ENCODE measurements at regions not wholly inside any gene's neighbourhood (a gene's known extent, or its start where the extent isn't known, plus 50 kb on each side); places are given as distances from the start of the nearest gene placed in this dataset.

GRCh38 chr14:104477666-104478380, 101.7 kb upstream of the C14orf180 start:
- H3K4me2 ChIP-seq: no peak overlapping the region
- H3K27ac ChIP-seq: no peak overlapping the region
- TF ChIP-seq ZC3H11A (IDR thresholded peaks at IDR 0.05) (no peak), REST (IDR thresholded peaks at IDR 0.05) (no peak), ZFP36 (IDR thresholded peaks at IDR 0.05; ENCODE audit: borderline replicate concordance, partially characterized antibody) (no peak), SREBF2 (IDR thresholded peaks at IDR 0.05) (no peak), FOXS1 (CRISPR knock-in tag; IDR thresholded peaks at IDR 0.05) (no peak), RCOR1 (IDR thresholded peaks at IDR 0.05; ENCODE audit: low read depth, low read length) (no peak), RNF2 (IDR thresholded peaks at IDR 0.05; ENCODE audit: borderline replicate concordance, low read depth) (no peak), HOXB13 (CRISPR knock-in tag; IDR thresholded peaks at IDR 0.05; ENCODE audit: low read depth) (no peak), JUN (IDR thresholded peaks at IDR 0.05) (no peak), NR3C1 (IDR thresholded peaks at IDR 0.05) (no peak), BCL3 (IDR thresholded peaks at IDR 0.05) (no peak), FOSB (CRISPR knock-in tag; IDR thresholded peaks at IDR 0.05) (no peak), CHD4 (IDR thresholded peaks at IDR 0.05; ENCODE audit: borderline replicate concordance) (no peak), ZNF302 (CRISPR knock-in tag; IDR thresholded peaks at IDR 0.05) (no peak), CEBPB (IDR thresholded peaks at IDR 0.05) (no peak)
- ChIA-PET CTCF (interaction anchor here (0.8 to 2.2 kb wide), 3 partner anchors 9 to 662 kb away, joined by 3 to 7 read pairs (median 3); no protein-coding TSS in a partner anchor), POLR2A (no interaction called here)
- no peaks in the 10 kb centered on the region for H3K4me1 ChIP-seq
- H3K4me3 ChIP-seq: no peak overlapping the region
- DNase-seq (ENCODE audit: low read depth in 1 of 2, low spot score in 1 of 2): no peak
- no peaks in the 10 kb centered on the region for H3K9me3 ChIP-seq
- no peak for FAIRE-seq
- WGBS (ENCODE audit: missing lambda C conversion rate): 54% methylated on average over 17 of the region's 22 CpGs
- no peak for ATAC-seq

DNA sequence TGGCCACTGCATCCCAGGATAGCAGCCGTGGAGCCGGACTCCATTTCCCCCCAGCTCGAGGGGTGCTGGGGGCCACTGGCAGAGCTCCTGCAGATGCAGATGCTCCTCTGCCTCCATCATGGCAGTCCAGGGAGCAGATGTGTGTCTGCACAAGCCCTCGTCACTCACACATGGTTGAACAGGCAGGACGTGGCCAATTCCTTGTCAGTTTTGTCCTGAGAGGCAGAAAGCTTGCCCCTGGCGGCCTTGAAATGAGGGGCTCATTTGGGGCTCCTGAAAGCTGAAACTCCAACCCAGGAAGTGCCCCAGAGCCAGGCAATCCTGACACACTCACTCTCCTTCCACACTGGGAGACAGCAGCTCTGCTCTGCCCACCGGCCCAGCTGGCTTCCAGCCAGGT, 100.9 kb upstream of the C14orf180 start:
- Histone ChIP-seq H3K4me3 (no peak overlapping the region), H3K4me2 (no peak overlapping the region), H3K9me3 (no peaks in the 10 kb centered on the region), H3K4me1 (no peaks in the 10 kb centered on the region), H3K27ac (no peak overlapping the region)
- DNase-seq (ENCODE audit: low read depth in 1 of 2, low spot score in 1 of 2) (no peak), ATAC-seq (no peak), FAIRE-seq (no peak)
- 43% methylated on average over 5 of the region's 7 CpGs for WGBS (ENCODE audit: missing lambda C conversion rate)
- POLR2A ChIA-PET: no interaction called here
- CTCF ChIA-PET: interaction anchor here (1.5 to 2.2 kb wide), 2 partner anchors 8 to 10 kb away, joined by 3 to 7 read pairs; no protein-coding TSS in a partner anchor
- TF ChIP-seq RARB (CRISPR knock-in tag; IDR thresholded peaks at IDR 0.05) (no peak), REST (IDR thresholded peaks at IDR 0.05) (no peak), MAZ (IDR thresholded peaks at IDR 0.05; ENCODE audit: borderline replicate concordance, low read depth, low read length) (no peak), EP300 (IDR thresholded peaks at IDR 0.05) (no peak), JUNB (IDR thresholded peaks at IDR 0.05) (no peak), KDM5A (IDR thresholded peaks at IDR 0.05) (no peak), RCOR1 (IDR thresholded peaks at IDR 0.05; ENCODE audit: low read depth, low read length) (no peak), POLR2AphosphoS2 (conservative IDR thresholded peaks at IDR 0.05; ENCODE audit: low read length) (no peak), HOXB13 (CRISPR knock-in tag; IDR thresholded peaks at IDR 0.05; ENCODE audit: low read depth) (no peak), FOXS1 (CRISPR knock-in tag; IDR thresholded peaks at IDR 0.05) (no peak), EHF (CRISPR knock-in tag; IDR thresholded peaks at IDR 0.05) (no peak), CBX8 (IDR thresholded peaks at IDR 0.05) (no peak), MYC (IDR thresholded peaks at IDR 0.05; ENCODE audit: borderline replicate concordance, low read length) (no peak)
- TF ChIP-seq, protein P1, sequence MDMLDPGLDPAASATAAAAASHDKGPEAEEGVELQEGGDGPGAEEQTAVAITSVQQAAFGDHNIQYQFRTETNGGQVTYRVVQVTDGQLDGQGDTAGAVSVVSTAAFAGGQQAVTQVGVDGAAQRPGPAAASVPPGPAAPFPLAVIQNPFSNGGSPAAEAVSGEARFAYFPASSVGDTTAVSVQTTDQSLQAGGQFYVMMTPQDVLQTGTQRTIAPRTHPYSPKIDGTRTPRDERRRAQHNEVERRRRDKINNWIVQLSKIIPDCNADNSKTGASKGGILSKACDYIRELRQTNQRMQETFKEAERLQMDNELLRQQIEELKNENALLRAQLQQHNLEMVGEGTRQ (IDR thresholded peaks at IDR 0.05): no peak
- TF ChIP-seq, protein P2, sequence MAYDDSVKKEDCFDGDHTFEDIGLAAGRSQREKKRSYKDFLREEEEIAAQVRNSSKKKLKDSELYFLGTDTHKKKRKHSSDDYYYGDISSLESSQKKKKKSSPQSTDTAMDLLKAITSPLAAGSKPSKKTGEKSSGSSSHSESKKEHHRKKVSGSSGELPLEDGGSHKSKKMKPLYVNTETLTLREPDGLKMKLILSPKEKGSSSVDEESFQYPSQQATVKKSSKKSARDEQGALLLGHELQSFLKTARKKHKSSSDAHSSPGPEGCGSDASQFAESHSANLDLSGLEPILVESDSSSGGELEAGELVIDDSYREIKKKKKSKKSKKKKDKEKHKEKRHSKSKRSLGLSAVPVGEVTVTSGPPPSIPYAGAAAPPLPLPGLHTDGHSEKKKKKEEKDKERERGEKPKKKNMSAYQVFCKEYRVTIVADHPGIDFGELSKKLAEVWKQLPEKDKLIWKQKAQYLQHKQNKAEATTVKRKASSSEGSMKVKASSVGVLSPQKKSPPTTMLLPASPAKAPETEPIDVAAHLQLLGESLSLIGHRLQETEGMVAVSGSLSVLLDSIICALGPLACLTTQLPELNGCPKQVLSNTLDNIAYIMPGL (CRISPR knock-in tag; IDR thresholded peaks at IDR 0.05; ENCODE audit: borderline replicate concordance): no peak

Data from A549 (cell line).